NCI-H1092 treated with DMSO at 0.1 percent for 48 hours (cell line): ENCODE measurements at regions not wholly inside any gene's neighbourhood (a gene's known extent, or its start where the extent isn't known, plus 50 kb on each side); places are given as distances from the start of the nearest gene placed in this dataset.

Experiments used
- DNase-seq: peaks from one replicate; lab custom pipeline; 2025; lab: John Stamatoyannopoulos, UW

GRCh38 chr2:3138621-3139020 is 239.0 kb downstream of the EIPR1 start:
- no peak for DNase-seq

GRCh38 chr2:3137651-3138300 is 239.8 kb downstream of the EIPR1 start:
- no peak for DNase-seq

DNA sequence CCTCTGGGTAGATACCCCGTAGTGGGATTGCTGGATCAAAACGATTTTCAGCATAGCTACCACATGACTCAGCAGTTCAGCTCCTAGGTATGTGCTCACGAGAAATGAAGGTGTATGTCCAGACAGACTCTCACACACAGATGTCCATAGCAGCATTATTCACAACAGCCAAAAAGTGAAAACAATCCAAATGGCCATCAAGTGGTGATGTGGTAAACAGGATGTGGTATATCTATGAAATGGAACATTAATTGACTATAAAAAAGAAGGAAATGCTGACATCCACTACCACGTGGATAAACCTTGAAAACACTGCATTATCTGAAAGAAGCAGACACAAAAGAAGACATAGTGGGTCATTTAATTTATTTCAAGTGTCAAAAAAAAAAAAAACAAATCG is 241.9 kb downstream of the EIPR1 start:
- no peak for DNase-seq

GRCh38 chr2:3134026-3134571 is 243.5 kb downstream of the EIPR1 start:
- no peak for DNase-seq

DNA sequence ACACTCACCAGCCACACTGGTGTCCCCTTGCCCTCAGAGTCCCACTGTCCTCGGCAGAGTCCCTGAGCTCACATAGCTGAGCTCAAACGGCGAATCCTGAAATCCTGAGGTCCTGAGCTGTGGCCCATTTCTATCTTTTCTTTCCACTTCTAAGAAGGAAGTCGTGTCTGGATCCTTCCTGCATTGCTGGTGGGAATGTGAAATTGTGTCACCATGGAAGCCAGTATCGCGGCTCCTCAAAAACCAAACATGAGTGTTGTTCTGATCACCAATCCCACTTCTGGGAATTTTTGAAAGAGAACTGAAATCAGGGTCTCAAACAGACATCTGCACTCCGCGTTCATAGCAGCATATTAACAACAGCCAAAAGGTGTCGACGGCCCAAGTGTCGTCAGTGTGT is 244.7 kb downstream of the EIPR1 start:
- no peak for DNase-seq

DNA sequence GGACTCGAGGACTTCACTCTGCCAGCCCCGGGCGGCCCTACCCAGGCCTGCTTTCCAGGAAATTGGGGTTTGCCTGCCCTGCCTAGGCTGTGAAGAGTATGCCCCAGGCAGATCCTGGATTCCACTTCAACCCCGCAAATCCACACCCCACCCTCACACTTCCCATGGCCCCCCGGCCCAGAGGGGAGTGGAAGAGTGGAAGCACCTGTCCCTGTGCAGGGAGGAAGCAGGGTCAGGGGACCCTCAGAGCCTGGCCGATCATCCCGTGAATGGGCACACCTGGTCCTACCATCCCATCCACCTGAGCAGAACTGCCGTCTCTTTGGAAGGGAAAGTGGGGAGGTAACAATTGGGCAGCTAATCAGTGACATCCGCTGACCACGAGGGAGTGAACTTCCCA is 245.2 kb downstream of the EIPR1 start:
- DNase-seq: no peak

GRCh38 chr2:3131636-3132326 is 245.8 kb downstream of the EIPR1 start:
- DNase-seq: peak; percentile 7

GRCh38 chr2:3130889-3131635 is 246.6 kb downstream of the EIPR1 start:
- no peak for DNase-seq

GRCh38 chr2:3130444-3130843 is 247.2 kb downstream of the EIPR1 start:
- no peak for DNase-seq

DNA sequence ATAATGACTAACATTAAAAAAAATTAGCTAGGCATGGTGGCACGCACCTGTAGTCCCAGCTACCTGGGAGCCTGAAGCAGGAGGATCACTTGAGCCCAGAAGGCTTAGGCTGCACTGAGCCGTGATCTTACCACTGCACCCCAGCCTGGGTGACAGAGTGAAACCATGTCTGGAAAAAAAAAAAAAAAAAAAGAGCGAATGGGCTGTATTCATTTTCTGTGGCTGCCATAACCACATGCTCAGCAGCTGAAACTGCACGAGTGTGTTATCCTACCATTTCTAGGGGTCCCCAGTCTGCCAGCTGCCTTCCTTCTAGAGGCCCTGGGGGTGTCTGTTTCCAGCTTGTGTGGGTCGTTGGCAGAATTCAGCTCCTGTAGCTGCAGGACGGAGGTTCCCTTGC is 247.8 kb downstream of the EIPR1 start:
- DNase-seq: no peak

- DNase-seq: no peak
Measured at GRCh38 chr2:3128786-3129185, 248.8 kb downstream of the EIPR1 start.

- no peak for DNase-seq
Measured at GRCh38 chr2:3127710-3128109, 249.9 kb downstream of the EIPR1 start.

DNA sequence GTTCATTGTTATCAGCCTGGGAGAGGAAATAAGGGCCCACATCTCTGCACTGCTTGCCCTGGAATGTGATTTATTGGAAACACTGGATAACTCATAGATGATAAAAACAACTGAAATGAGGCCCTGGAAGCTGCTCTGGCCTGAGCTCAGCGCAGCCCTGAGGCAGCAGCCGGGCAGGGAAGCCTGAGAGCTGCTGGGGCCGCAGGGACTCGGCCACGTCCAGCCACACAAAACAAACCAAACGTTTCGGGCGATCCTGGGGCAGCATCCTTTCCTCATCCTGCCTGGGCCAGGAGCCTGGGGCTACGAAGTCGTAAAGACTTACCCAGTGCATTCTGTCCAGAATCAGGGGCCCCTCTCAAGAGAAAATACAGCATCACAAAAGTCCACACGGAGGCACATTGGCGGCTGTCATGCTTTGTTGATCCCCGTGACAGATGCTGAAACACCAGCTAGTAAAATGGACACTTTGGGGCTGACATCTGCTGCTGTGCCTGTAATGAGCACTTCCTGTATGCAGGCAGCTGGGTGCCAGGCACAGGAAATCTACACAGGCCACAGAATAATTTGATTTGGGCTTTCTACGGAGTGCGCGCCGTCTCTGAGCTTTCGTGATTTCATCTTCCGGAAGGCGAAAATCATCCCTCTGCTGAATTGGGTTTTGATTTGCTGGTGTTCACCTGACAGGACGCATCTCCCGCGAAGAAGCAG is 250.6 kb downstream of the EIPR1 start:
- DNase-seq: no peak

DNA sequence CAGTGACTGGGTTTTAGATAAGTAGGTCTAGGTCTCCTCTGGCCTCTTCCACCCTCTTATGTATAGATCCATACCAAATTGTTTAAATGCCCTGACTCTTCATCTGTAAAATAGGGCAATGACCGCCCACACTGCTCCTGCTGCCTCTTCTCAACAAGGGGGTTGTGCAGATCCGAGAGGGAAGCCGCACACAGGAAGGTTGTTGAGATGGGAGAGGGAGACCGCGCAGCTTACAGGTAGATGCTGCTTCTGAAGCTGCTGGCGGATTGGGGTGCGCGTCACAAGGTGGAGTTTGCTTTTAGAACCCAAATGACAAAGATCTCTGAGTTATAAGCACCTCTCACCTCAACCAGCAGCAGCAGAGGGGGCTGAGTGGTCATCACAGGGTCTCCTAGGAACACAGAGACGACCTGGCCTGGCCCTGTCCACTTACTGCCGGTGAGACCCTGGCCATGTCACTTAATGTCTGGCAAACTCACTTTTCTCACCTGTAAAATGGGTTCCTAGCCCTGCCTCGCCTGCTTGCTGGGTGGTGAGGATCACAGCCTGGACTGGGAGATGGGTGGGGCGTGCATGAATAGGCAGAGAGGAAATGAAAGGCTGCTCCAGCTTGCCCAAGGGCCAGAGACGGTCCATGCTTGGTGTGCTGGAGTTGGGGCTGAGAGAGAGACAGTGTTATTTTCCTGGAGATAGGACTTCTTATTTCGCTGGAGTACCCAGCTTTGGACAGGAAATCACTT is 251.3 kb downstream of the EIPR1 start:
- DNase-seq: no peak

- no peak for DNase-seq
Measured at GRCh38 chr2:3125761-3126130, 251.9 kb downstream of the EIPR1 start.

DNA sequence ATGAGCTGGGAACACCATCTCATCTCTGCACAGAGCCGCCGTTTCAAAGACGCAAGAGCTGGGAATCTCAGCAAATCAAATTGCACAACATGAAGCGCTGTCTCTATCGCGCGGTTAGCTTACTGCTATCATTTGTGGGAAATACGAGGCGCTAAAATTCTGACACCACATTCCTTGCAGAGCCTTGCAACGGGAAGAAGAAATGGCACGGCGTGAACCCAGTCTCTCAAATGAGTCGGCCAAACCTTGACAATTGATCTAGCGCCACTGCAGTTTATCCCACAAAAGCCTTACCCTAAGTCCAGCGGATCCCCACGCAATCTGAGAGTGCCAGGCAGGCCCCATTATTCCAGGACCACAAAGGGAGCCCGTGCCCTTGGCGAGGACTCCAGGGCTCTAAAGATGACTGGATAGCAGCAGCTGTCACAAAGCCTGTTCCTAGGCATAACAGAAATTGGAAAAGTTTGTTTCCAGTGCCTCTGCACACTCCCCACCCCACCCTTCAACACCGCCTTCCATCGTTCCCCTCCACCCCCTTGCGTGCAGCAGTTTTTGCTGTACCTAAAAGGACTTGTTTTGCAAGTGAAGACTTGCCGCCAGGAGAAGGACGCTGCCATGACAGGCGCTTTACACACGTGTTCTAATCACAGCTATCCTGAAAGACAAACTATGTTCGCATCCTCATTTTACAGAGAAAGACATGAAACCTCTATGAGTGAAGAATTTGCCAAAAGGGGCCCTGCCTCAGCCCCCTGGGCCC is 252.4 kb downstream of the EIPR1 start:
- DNase-seq: no peak

DNA sequence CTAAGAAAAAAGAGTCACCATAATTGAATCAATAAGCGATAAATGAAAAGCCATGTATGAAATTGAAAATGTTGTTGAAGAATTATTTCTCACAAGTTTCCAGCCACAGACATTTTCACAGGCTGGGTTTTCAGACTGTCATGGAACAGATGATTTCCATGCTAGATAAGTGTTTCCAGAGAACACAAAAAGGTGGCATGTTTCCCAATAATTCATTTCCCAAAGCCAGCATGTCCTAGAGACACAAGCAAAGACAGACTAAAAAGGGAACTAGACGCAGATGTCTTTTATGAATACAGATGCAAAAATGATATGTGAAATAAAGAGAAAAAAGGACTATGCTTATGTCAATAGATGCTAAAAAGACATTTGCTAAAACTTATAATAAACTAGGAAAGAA is 255.1 kb downstream of the EIPR1 start:
- no peak for DNase-seq

GRCh38 chr2:3121601-3122000 is 256.0 kb downstream of the EIPR1 start:
- DNase-seq: no peak

DNA sequence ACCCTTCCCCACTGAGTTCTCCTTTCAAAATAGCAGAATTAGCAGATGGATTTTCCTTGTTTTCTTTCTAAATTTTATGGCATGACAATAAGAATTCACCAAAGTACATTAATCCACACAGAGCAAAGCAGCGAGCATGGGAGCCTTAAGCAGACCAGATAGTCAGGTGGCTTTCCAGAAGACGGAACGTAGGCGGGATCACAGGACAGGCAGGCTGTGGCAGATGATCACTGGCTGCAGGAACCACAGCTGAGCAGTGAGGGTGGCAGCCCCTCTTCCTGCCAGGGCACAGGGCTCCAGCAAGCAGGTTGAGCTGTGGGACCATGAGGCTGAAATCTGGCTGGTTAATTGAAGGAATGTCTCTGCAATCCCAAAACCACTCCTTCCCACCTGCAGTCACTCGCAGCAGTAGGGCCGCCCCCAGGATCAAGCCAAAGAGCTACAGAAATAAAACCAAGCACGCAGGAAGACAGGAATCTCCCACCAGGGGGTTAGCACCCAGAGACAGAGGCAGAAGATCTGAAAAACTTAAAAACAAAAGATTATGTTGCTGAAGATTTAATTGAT is 259.9 kb downstream of the EIPR1 start:
- DNase-seq: no peak

DNA sequence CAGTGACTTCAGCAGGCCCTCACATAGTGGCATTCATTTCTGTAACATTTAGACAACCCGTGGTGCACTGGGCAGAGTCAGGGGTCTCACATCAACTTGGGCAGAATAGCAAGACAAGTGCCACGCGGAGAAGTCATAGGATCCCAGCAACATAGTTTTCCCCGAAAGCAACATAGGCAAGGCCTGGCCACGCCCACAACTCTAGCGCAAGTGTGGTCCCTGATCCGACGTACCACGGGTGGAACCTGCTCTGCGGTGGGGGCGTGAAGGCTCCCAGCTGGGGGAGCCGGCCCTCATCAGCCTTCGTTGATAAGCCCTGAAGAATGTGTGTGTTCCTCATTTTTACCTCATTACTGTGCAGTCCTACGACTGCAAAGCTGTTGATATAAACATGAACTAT is 261.2 kb downstream of the EIPR1 start:
- no peak for DNase-seq
